ENCODE measurements at regions not wholly inside any gene's neighbourhood (a gene's known extent, or its start where the extent isn't known, plus 50 kb on each side); places are given as distances from the start of the nearest gene placed in this dataset.
A peak's percentile ranks its signal among the peaks of the same experiment; 100 is the strongest.

DNA sequence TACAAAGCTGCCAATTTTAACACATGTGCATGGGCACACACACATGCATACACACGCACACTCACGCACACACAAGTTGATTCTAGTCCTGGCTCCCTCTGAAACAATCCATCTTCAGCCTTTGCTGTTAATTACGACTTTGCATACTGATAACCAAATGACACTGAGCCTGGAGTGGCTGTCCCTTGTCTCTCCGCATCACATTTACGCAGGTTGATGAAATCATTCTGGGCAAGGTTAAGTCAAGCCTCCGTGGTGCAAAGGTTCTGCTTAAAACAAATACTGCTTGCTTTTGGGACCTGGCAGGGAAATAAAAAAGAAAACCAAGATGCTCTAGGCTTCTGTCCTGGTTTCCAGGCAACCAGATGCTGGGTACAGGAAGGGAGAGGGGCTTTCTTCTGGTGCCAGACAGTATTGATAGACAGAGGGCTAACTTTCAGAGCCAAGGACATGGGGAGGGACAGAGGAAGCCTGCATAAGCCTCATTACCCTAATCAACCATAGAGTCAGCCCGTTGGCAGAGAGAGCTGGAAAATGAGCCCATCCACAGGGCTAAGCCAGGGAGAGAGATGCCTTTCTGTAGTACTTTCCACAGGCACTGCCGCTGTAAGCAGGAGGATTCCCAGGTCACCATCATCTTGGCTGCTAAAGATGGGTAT, 233.0 kb downstream of the WDR11 start:
- CTCF ChIA-PET: no interaction called here
- no peaks in the 10 kb centered on the region for H4K20me1 ChIP-seq (ENCODE audit: insufficient read depth)

DNA sequence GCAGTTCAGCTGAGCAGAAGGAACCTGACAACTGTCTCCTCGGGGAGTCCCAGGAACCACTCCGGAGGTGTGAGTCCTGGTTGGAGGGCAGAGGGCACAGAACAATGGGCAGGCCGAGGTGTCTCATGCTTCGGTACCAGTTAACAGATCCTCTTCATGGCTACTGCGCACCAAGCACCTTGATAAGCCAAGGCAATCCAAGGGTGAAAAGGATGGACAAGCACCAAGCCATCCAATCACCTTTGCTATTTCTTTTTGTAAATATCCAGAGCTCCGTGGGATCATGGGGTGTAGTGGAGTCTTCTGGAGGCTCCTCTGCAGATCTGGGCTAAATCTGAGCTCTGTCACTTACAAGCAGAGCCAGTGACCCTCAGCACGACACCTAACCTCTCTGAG, 233.5 kb downstream of the WDR11 start:
- ChIA-PET CTCF (no interaction called here), POLR2A (no interaction called here)
- WGBS (ENCODE audit: low lambda C conversion rate): 21% methylated on average over 5 of the region's 7 CpGs
- no peaks in the 10 kb centered on the region for H4K20me1 ChIP-seq (ENCODE audit: insufficient read depth)
- no peaks in the 10 kb centered on the region for H3K9me3 ChIP-seq
- TF ChIP-seq FOSL2 (IDR thresholded peaks at IDR 0.05; ENCODE audit: borderline replicate concordance, low read depth) (no peak), CHD2 (IDR thresholded peaks at IDR 0.05; ENCODE audit: low read length, partially characterized antibody) (no peak), RAD21 (IDR thresholded peaks at IDR 0.05; ENCODE audit: low read length) (no peak), YY1 (IDR thresholded peaks at IDR 0.05; ENCODE audit: low read depth) (no peak), GATA2 (CRISPR knock-in tag; IDR thresholded peaks at IDR 0.05) (no peak), RCOR1 (IDR thresholded peaks at IDR 0.05; ENCODE audit: low read length) (no peak), IRF3 (IDR thresholded peaks at IDR 0.05; ENCODE audit: low read depth, low read length) (no peak), TCF12 (IDR thresholded peaks at IDR 0.05) (no peak), TEAD4 (IDR thresholded peaks at IDR 0.05; ENCODE audit: borderline replicate concordance, insufficient read depth) (no peak), NRF1 (IDR thresholded peaks at IDR 0.05; ENCODE audit: low read depth, low read length) (no peak)
- TF ChIP-seq, protein P1, sequence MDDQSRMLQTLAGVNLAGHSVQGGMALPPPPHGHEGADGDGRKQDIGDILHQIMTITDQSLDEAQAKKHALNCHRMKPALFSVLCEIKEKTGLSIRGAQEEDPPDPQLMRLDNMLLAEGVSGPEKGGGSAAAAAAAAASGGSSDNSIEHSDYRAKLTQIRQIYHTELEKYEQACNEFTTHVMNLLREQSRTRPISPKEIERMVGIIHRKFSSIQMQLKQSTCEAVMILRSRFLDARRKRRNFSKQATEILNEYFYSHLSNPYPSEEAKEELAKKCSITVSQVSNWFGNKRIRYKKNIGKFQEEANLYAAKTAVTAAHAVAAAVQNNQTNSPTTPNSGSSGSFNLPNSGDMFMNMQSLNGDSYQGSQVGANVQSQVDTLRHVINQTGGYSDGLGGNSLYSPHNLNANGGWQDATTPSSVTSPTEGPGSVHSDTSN (IDR thresholded peaks at IDR 0.05): no peak
- TF ChIP-seq, protein P2, sequence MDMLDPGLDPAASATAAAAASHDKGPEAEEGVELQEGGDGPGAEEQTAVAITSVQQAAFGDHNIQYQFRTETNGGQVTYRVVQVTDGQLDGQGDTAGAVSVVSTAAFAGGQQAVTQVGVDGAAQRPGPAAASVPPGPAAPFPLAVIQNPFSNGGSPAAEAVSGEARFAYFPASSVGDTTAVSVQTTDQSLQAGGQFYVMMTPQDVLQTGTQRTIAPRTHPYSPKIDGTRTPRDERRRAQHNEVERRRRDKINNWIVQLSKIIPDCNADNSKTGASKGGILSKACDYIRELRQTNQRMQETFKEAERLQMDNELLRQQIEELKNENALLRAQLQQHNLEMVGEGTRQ (IDR thresholded peaks at IDR 0.05; ENCODE audit: borderline replicate concordance, low read depth, low read length): no peak
- TF ChIP-seq, protein P3, sequence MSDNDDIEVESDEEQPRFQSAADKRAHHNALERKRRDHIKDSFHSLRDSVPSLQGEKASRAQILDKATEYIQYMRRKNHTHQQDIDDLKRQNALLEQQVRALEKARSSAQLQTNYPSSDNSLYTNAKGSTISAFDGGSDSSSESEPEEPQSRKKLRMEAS (IDR thresholded peaks at IDR 0.05; ENCODE audit: low read depth): no peak
- TF ChIP-seq, protein P4, sequence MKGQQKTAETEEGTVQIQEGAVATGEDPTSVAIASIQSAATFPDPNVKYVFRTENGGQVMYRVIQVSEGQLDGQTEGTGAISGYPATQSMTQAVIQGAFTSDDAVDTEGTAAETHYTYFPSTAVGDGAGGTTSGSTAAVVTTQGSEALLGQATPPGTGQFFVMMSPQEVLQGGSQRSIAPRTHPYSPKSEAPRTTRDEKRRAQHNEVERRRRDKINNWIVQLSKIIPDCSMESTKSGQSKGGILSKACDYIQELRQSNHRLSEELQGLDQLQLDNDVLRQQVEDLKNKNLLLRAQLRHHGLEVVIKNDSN (IDR thresholded peaks at IDR 0.05; ENCODE audit: borderline replicate concordance, low read depth): no peak
- H3K27ac ChIP-seq (ENCODE audit: low read depth in 2 of 2, low read length in 1 of 2): no peak overlapping the region
- no peaks in the 10 kb centered on the region for H3K9me2 ChIP-seq
- peaks cover 0 to 42% of the 10 kb centered on the region in 2 experiments; a peak in 2 of 4 replicates for H3K4me1 ChIP-seq (ENCODE audit: control insufficient read depth in 1 of 2, insufficient read depth in 2 of 2, low read depth in 1 of 2, low read length in 1 of 2)
- no peak for DNase-seq
- H3K4me3 ChIP-seq (ENCODE audit: low read depth in 2 of 2, low read length in 1 of 2): no peak overlapping the region
- H2AFZ ChIP-seq (ENCODE audit: low read depth): no peak overlapping the region
- no peaks in the 10 kb centered on the region for H3K79me2 ChIP-seq (ENCODE audit: insufficient read depth)
- no peaks in the 10 kb centered on the region for H3F3A ChIP-seq (replicated peaks; ENCODE audit: insufficient read depth)
- H3K36me3 ChIP-seq (replicated peaks in 1 of 2; ENCODE audit: control insufficient read depth in 1 of 2, insufficient read depth in 2 of 2, low read length in 1 of 2): no peaks in the 10 kb centered on the region
- H3K27me3 ChIP-seq (ENCODE audit: insufficient read depth): no peaks in the 10 kb centered on the region
- no peak overlapping the region for H3K4me2 ChIP-seq
- no peak overlapping the region for H3K9ac ChIP-seq

More for the DNA sequence above, 233.0 kb downstream of the WDR11 start:
- POLR2A ChIA-PET: no interaction called here
- Histone ChIP-seq H3K9ac (no peak overlapping the region), H3K27ac (ENCODE audit: low read depth in 2 of 2, low read length in 1 of 2) (no peak overlapping the region), H3K79me2 (ENCODE audit: insufficient read depth) (no peaks in the 10 kb centered on the region), H3K27me3 (ENCODE audit: insufficient read depth) (no peaks in the 10 kb centered on the region), H3K9me2 (no peaks in the 10 kb centered on the region), H3F3A (replicated peaks; ENCODE audit: insufficient read depth) (no peaks in the 10 kb centered on the region), H3K4me3 (ENCODE audit: low read depth in 2 of 2, low read length in 1 of 2) (no peak overlapping the region), H3K4me2 (no peak overlapping the region), H2AFZ (ENCODE audit: low read depth) (no peak overlapping the region), H3K4me1 (ENCODE audit: control insufficient read depth in 1 of 2, insufficient read depth in 2 of 2, low read depth in 1 of 2, low read length in 1 of 2) (peaks cover 0 to 40% of the 10 kb centered on the region in 2 experiments; a peak in 2 of 4 replicates), H3K36me3 (replicated peaks in 1 of 2; ENCODE audit: control insufficient read depth in 1 of 2, insufficient read depth in 2 of 2, low read length in 1 of 2) (no peaks in the 10 kb centered on the region), H3K9me3 (no peaks in the 10 kb centered on the region)
- DNase-seq: peak; percentile 22
- WGBS (ENCODE audit: low lambda C conversion rate): 29% methylated on average over 8 of the region's 8 CpGs
- TF ChIP-seq YY1 (IDR thresholded peaks at IDR 0.05; ENCODE audit: low read depth) (no peak), GATA2 (CRISPR knock-in tag; IDR thresholded peaks at IDR 0.05) (peak; percentile 47)

Data from SK-N-SH (cell line).